Right lobe of liver (tissue), 4 donors: ENCODE measurements at regions not wholly inside any gene's neighbourhood (a gene's known extent, or its start where the extent isn't known, plus 50 kb on each side); places are given as distances from the start of the nearest gene placed in this dataset.

Experiments
- CTCF ChIP-seq, 4 donors: fragments of 200-600 bp in 3 of 4; fragments of 450-650 bp in 1 of 4; IDR thresholded peaks; one replicate each; pipeline versions ENCODE4 v1.5.1 to v1.8.0; 2016 to 2022; ENCODE audit warnings: antibody characterized with exemption in 4 of 4, mild to moderate bottlenecking in 2 of 4
- POLR2A ChIP-seq: fragments of 450-650 bp; IDR thresholded peaks from one replicate; pipeline ENCODE4 v1.6.1; 2017; ENCODE audit warnings: antibody characterized with exemption, mild to moderate bottlenecking
- donor health status: DM: no; HTN: no; CAD: no.
- donor health status: DM: no; HTN: no; CAD: no.
- donor health status: DM: no; HTN: yes; CAD: no.

GRCh38 chr1:37257646-37258045 lies 216.7 kb upstream of the ZC3H12A start:
- no peak for TF ChIP-seq CTCF (IDR thresholded peaks at IDR 0.05)
- TF ChIP-seq POLR2A, result no peak
